MCF 10A (cell line): ENCODE measurements at regions not wholly inside any gene's neighbourhood (a gene's known extent, or its start where the extent isn't known, plus 50 kb on each side); places are given as distances from the start of the nearest gene placed in this dataset.

Source experiments
- BruUV-seq: library from RNA; stranded (reverse); fragments of 400-500 nt; replicated peaks from 2 replicates; lab custom pipeline; 2021; lab: Mats Ljungman, UMichigan
- CTCF ChIA-PET: fragments of 300-600 bp; sonication (Branson Sonifier 250); formaldehyde crosslinking; extraction: SDS; loops from one replicate; lab custom pipeline; 2021; ENCODE audit warnings: antibody characterized with exemption, inconsistent platforms; lab: Yijun Ruan, JAX
- POLR2A ChIA-PET: fragments of 300-600, 350-650 bp; sonication (Branson Sonifier 250); formaldehyde crosslinking; extraction: SDS; loops from one replicate; lab custom pipeline; 2020; ENCODE audit warnings: antibody characterized with exemption, inconsistent platforms; lab: Yijun Ruan, JAX
- DNase-seq: peaks from one replicate; pipeline ENCODE4 v3.0.0-alpha.2; 2018; ENCODE audit not compliant: unreplicated experiment
- H3K27ac Mint-ChIP-seq: one replicate; pipeline ENCODE4 v1.8.0; 2022; ENCODE audit warnings: mild to moderate bottlenecking, low read depth, mixed read lengths; ENCODE audit not compliant: unreplicated experiment
- H3K27me3 Mint-ChIP-seq: one replicate; pipeline ENCODE4 v1.8.0; 2022; ENCODE audit warnings: mixed read lengths; ENCODE audit not compliant: insufficient read depth, unreplicated experiment
- H3K36me3 Mint-ChIP-seq: one replicate; pipeline ENCODE4 v1.8.0; 2022; ENCODE audit warnings: mild to moderate bottlenecking, moderate library complexity, mixed read lengths; ENCODE audit not compliant: insufficient read depth, unreplicated experiment
- H3K4me1 Mint-ChIP-seq: one replicate; pipeline ENCODE4 v1.8.0; 2022; ENCODE audit warnings: mixed read lengths; ENCODE audit not compliant: insufficient read depth, unreplicated experiment
- H3K4me3 Mint-ChIP-seq: one replicate; pipeline ENCODE4 v1.8.0; 2022; ENCODE audit warnings: mild to moderate bottlenecking, moderate library complexity, mixed read lengths; ENCODE audit not compliant: unreplicated experiment
- H3K9me3 Mint-ChIP-seq: one replicate; pipeline ENCODE4 v1.8.0; 2022; ENCODE audit warnings: mixed read lengths; ENCODE audit not compliant: unreplicated experiment
- CTCF ChIP-seq: fragments of 200-600 bp; IDR thresholded peaks from one replicate; pipeline ENCODE4 v1.8.0; 2022; ENCODE audit warnings: antibody characterized with exemption, mild to moderate bottlenecking; ENCODE audit not compliant: unreplicated experiment
- intact Hi-C: fragments of 100-400 bp; cut with micrococcal nuclease; formaldehyde crosslinking; loops from 2 replicates; pipeline ENCODE4 v1.14.1; 2022

GRCh38 chr5:74154526-74154925 is 486.0 kb downstream of the ENC1 start:
- Mint-ChIP-seq H3K27ac (no peak overlapping the region), H3K4me3 (no peak overlapping the region), H3K36me3 (no peaks in the 10 kb centered on the region), H3K4me1 (peaks cover 3% of the 10 kb centered on the region), H3K27me3 (no peaks in the 10 kb centered on the region), H3K9me3 (no peaks in the 10 kb centered on the region)
- intact Hi-C loops: no loop called here
- ChIA-PET POLR2A (interaction anchor here (1.1 kb wide), 1 partner anchor 10 kb away, joined by 3 read pairs; no protein-coding TSS in a partner anchor), CTCF (no interaction called here)
- BruUV-seq: no TSS peak
- TF ChIP-seq CTCF: no peak
- no peak for DNase-seq

- POLR2A ChIA-PET: interaction anchor here (0.6 kb wide), 1 partner anchor 345 kb away, joined by 3 read pairs; no protein-coding TSS in a partner anchor
- Mint-ChIP-seq H3K4me1 (peaks cover 8% of the 10 kb centered on the region), H3K36me3 (no peaks in the 10 kb centered on the region), H3K9me3 (no peaks in the 10 kb centered on the region), H3K4me3 (no peak overlapping the region), H3K27me3 (no peaks in the 10 kb centered on the region), H3K27ac (no peak overlapping the region)
- CTCF ChIA-PET: no interaction called here
- DNase-seq: no peak
- BruUV-seq: no TSS peak
- intact Hi-C loops: no loop called here
- no peak for TF ChIP-seq CTCF
Observed at GRCh38 chr5:74153255-74153790, 487.2 kb downstream of the ENC1 start.

GRCh38 chr5:74152625-74153254 is 487.8 kb downstream of the ENC1 start:
- Mint-ChIP-seq H3K27me3 (no peaks in the 10 kb centered on the region), H3K9me3 (no peaks in the 10 kb centered on the region), H3K27ac (no peak overlapping the region), H3K4me1 (peaks cover 8% of the 10 kb centered on the region), H3K4me3 (no peak overlapping the region), H3K36me3 (no peaks in the 10 kb centered on the region)
- intact Hi-C loops: no loop called here
- POLR2A ChIA-PET: no interaction called here
- CTCF ChIA-PET: no interaction called here
- no peak for DNase-seq
- no TSS peak for BruUV-seq
- TF ChIP-seq CTCF: no peak

- BruUV-seq: no TSS peak
Observed at GRCh38 chr5:74152136-74152535, 488.4 kb downstream of the ENC1 start.

More at GRCh38 chr5:74152136-74152535, 488.4 kb downstream of the ENC1 start:
- Mint-ChIP-seq H3K27me3 (no peaks in the 10 kb centered on the region), H3K4me1 (peaks cover 8% of the 10 kb centered on the region), H3K4me3 (no peak overlapping the region), H3K36me3 (no peaks in the 10 kb centered on the region), H3K27ac (no peak overlapping the region), H3K9me3 (no peaks in the 10 kb centered on the region)
- TF ChIP-seq CTCF: no peak
- DNase-seq: no peak
- ChIA-PET CTCF (no interaction called here), POLR2A (interaction anchor here (1.0 kb wide), 1 partner anchor 55 kb away, joined by 3 read pairs; no protein-coding TSS in a partner anchor)
- intact Hi-C loops: no loop called here
